GM13977 (cell line): ENCODE measurements at regions not wholly inside any gene's neighbourhood (a gene's known extent, or its start where the extent isn't known, plus 50 kb on each side); places are given as distances from the start of the nearest gene placed in this dataset.

ENCODE experiments used
- DNase-seq: peaks from one replicate; pipeline ENCODE4 v3.0.0; 2012; ENCODE audit warnings: low spot score
- CTCF ChIP-seq: IDR thresholded peaks from 2 replicates; pipeline ENCODE4 v1.5.1; 2012; ENCODE audit warnings: mild to moderate bottlenecking, control low read depth; ENCODE audit not compliant: insufficient read depth; ENCODE audit errors: extremely low read depth, missing control alignments
- in situ Hi-C: fragments of 300-500 bp; cut with MboI; formaldehyde crosslinking; loops from one replicate; pipeline ENCODE4 v1.12.0; 2022; ENCODE audit warnings: low sequenced_read_pairs, low pct_unique_long_range_greater_than_20kb, mixed read lengths, inconsistent platforms; ENCODE audit not compliant: unreplicated experiment

- DNase-seq = no peak
- no peak for TF ChIP-seq CTCF
- in situ Hi-C loops = no loop called here
These were observed 196.5 kb upstream of the TSHZ3 start for GRCh38 chr19:31545777-31546176.

- in situ Hi-C loops = no loop called here
- no peak for TF ChIP-seq CTCF
These were observed 197.1 kb upstream of the TSHZ3 start for GRCh38 chr19:31546205-31546960.

GRCh38 chr19:31548941-31549340 lies 199.7 kb upstream of the TSHZ3 start:
- TF ChIP-seq CTCF = no peak
- in situ Hi-C loops = no loop called here
- DNase-seq = no peak

More at GRCh38 chr19:31546205-31546960, 197.1 kb upstream of the TSHZ3 start:
- DNase-seq = no peak

- no peak for DNase-seq
- TF ChIP-seq CTCF = no peak
- in situ Hi-C loops = no loop called here
These were observed 204.0 kb upstream of the TSHZ3 start for GRCh38 chr19:31553112-31553845.

- no peak for TF ChIP-seq CTCF
- in situ Hi-C loops = no loop called here
- no peak for DNase-seq
These were observed 204.6 kb upstream of the TSHZ3 start for GRCh38 chr19:31553846-31554215.

- in situ Hi-C loops = no loop called here
These were observed 205.1 kb upstream of the TSHZ3 start for GRCh38 chr19:31554360-31554759.

More at GRCh38 chr19:31554360-31554759, 205.1 kb upstream of the TSHZ3 start:
- DNase-seq = no peak
- TF ChIP-seq CTCF = no peak
